Epidermal melanocyte (primary cell): ENCODE measurements at regions not wholly inside any gene's neighbourhood (a gene's known extent, or its start where the extent isn't known, plus 50 kb on each side); places are given as distances from the start of the nearest gene placed in this dataset.
"Not testable (repeated sequence)": the region's sequence is repeated elsewhere in the genome, so short reads cannot be mapped to it uniquely, and the experiment has no call there.

Experiments
- DNase-seq: peaks from one replicate; pipeline ENCODE4 v3.0.0; 2011; ENCODE audit warnings: low spot score; ENCODE audit not compliant: insufficient read length

DNA sequence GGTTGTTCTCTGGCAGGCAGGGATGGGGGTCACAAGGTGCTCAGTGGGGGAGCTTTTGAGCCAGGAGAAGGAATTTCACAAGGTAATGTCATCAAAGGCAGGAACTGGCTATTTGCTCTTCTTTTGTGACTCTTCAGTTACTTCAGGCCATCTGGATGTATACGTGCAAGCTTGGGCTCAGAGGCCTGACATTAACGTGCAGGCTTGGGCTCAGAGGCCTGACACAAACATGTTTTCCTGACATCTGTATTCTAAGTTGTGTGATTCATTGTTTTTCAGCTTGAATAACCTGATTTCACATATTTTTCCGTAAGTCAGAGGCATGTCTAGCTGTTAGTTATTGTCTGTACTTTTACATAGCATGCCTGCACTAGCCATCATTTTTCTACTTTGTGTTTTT is 118.2 kb upstream of the FOLH1 start:
- not testable (repeated sequence) for DNase-seq

- DNase-seq, result no peak
Observed at GRCh38 chr11:49316180-49316579, 107.8 kb upstream of the FOLH1 start.

DNA sequence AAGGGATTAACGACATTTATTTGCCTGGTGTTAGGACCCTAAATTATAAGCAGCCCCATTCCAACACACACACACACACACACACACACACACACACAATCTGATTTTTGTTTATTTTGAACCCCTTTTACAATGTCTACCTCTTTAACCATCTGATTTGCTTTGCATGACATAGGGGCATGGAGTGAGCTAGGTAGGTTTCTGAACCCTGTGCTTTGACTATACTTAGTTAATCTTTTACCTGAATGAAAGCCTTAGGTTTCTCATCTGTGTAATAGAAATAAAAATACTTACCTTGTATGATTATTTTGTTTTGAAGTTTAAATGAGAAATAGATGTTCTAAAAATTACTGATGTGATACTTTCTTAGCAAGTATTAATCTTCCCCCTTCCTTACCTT is 94.7 kb upstream of the FOLH1 start:
- no peak for DNase-seq

DNA sequence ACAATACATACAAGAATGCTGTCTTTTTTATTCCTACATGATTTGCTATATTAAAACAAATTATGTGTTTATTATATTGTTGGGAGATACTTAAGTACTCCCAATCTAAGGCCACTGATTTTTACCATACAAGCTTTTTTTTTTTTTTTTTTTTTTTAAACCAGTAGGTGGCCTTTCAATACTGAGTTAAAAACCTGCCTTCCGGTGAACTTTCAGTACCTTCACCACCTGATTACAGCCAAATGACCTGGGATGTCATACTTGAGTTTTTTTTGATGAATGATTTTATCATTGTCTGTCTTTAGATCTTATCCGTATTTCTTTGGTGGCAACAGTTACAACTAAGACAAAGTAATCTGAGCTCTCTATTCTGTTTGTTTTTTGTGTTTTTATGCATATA is 94.0 kb upstream of the FOLH1 start:
- DNase-seq, result no peak

DNA sequence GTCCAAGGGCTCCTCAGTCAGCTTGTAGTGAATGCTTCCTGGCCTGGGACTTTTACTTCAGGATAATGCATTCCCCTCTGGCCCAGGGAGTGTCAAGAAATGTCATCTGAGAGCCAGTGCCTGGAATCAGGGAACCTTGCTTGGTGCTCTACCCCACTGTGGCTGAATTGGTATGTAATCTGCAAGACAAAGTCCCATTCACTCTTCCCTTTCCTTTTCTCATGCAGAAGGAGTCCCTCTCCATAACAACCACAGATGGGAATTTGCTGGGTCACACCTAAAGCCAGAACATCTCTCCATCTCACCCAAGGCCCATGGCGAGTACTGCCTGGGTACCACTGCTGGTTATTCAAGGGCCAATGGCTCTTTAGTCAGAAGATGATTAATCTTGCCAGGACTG is 89.6 kb upstream of the FOLH1 start:
- DNase-seq, result not testable (repeated sequence)

- DNase-seq, result not testable (repeated sequence)
Observed at GRCh38 chr11:49283911-49284310, 75.5 kb upstream of the FOLH1 start.

GRCh38 chr11:49283282-49283681 is 74.9 kb upstream of the FOLH1 start:
- DNase-seq, result not testable (repeated sequence)

DNA sequence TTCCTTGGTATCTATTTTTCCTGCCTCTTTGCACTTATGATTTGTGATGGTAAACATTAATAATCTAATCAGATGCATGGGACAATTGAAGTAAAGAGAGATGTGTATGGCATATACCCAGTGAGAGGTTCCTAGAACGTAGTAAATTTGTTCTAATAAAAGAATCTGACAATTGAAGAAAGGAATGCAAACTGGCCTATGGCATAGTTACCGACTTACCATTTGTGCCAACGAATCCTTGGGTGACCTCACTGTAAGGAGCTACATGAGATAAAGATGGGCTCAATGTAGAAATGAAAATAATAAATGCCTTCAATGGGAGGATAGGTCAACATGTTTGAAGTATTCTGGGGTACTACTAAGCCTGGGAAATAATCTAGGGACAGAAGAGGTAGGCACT is 73.7 kb upstream of the FOLH1 start:
- not testable (repeated sequence) for DNase-seq

DNA sequence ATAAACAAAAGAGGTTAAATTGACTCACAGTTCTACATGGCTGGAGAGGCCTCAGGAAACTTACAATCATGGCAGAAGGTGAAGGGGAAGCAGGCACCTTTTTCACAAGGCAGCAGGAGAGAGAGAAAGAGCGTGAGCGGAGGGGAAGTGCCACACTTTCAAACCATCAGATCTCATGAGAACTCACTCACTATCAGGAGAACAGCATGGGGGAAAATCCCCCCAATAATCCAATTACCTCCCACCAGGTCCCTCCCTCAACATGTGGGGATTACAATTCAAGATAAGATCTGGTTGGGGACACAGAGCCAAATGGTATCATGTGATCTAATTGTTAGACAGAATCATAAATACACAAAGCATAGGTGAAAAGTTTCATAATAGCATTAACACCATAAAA is 69.5 kb upstream of the FOLH1 start:
- DNase-seq, result not testable (repeated sequence)
